T-helper 17 cell (primary cell): ENCODE measurements at regions not wholly inside any gene's neighbourhood (a gene's known extent, or its start where the extent isn't known, plus 50 kb on each side); places are given as distances from the start of the nearest gene placed in this dataset.

Experiments
- ATAC-seq: fragments of 150-1000 bp; cut with Tn5 transposase; 2 replicates; pipeline ENCODE4 v1.10.0; 2021; ENCODE audit warnings: mild to moderate bottlenecking, moderate library complexity
- DNase-seq, 3 donors: peaks; one replicate each; pipeline versions ENCODE4 v3.0.0 to v3.0.0-alpha.2; 2020 to 2021
- H3K9me3 ChIP-seq: one replicate; pipeline ENCODE4 v1.7.0; 2013; ENCODE audit warnings: low read length, mild to moderate bottlenecking; ENCODE audit not compliant: control insufficient read depth, poor library complexity, severe bottlenecking
- H3K27ac Mint-ChIP-seq: one replicate; pipeline ENCODE4 v1.8.0; 2022; ENCODE audit warnings: mild to moderate bottlenecking, moderate library complexity, mixed read lengths
- H3K27me3 Mint-ChIP-seq: one replicate; pipeline ENCODE4 v1.8.0; 2022; ENCODE audit warnings: mixed read lengths
- H3K36me3 Mint-ChIP-seq: one replicate; pipeline ENCODE4 v1.8.0; 2022; ENCODE audit warnings: low read depth, mixed read lengths
- H3K4me1 Mint-ChIP-seq: one replicate; pipeline ENCODE4 v1.8.0; 2022; ENCODE audit warnings: mild to moderate bottlenecking, mixed read lengths
- H3K4me3 Mint-ChIP-seq: one replicate; pipeline ENCODE4 v1.8.0; 2022; ENCODE audit warnings: mild to moderate bottlenecking, moderate library complexity, mixed read lengths

GRCh38 chr11:45366619-45367190 is 80.6 kb upstream of the SYT13 start:
- Mint-ChIP-seq H3K36me3 (peaks cover 2% of the 10 kb centered on the region), H3K27ac (no peak overlapping the region), H3K4me3 (no peak overlapping the region), H3K4me1 (peaks cover 6% of the 10 kb centered on the region), H3K27me3 (peaks cover 59% of the 10 kb centered on the region)
- ATAC-seq (no peak), DNase-seq (no peak)
- no peaks in the 10 kb centered on the region for H3K9me3 ChIP-seq

GRCh38 chr11:45365961-45366618 is 79.9 kb upstream of the SYT13 start:
- no peak for DNase-seq
- Mint-ChIP-seq H3K4me1 (peaks cover 4% of the 10 kb centered on the region), H3K4me3 (no peak overlapping the region), H3K27me3 (peaks cover 59% of the 10 kb centered on the region), H3K36me3 (peaks cover 2% of the 10 kb centered on the region), H3K27ac (no peak overlapping the region)
- H3K9me3 ChIP-seq: no peaks in the 10 kb centered on the region
- ATAC-seq: no peak

- Mint-ChIP-seq H3K27me3 (peaks cover 39% of the 10 kb centered on the region), H3K27ac (no peak overlapping the region), H3K36me3 (peaks cover 5% of the 10 kb centered on the region), H3K4me3 (no peak overlapping the region), H3K4me1 (peaks cover 7% of the 10 kb centered on the region)
- DNase-seq: no peak
- ATAC-seq: no peak
- no peaks in the 10 kb centered on the region for H3K9me3 ChIP-seq
Observed at GRCh38 chr11:45362636-45363035, 76.5 kb upstream of the SYT13 start.

GRCh38 chr11:45361551-45361950 is 75.4 kb upstream of the SYT13 start:
- H3K9me3 ChIP-seq: no peaks in the 10 kb centered on the region
- peaks cover 29% of the 10 kb centered on the region for H3K27me3 Mint-ChIP-seq
- H3K4me1 Mint-ChIP-seq: peaks cover 14% of the 10 kb centered on the region
- no peak overlapping the region for H3K27ac Mint-ChIP-seq
- peaks cover 6% of the 10 kb centered on the region for H3K36me3 Mint-ChIP-seq
- ATAC-seq: no peak
- no peak overlapping the region for H3K4me3 Mint-ChIP-seq
- no peak for DNase-seq

- H3K4me1 Mint-ChIP-seq: peaks cover 26% of the 10 kb centered on the region
- peaks cover 6% of the 10 kb centered on the region for H3K36me3 Mint-ChIP-seq
- DNase-seq: no peak
Observed at GRCh38 chr11:45355706-45356041, 69.5 kb upstream of the SYT13 start.

GRCh38 chr11:45354976-45355705 is 69.0 kb upstream of the SYT13 start:
- H3K27ac Mint-ChIP-seq: peak overlapping the region; percentile 91
- peak; percentile 96 for ATAC-seq
- H3K9me3 ChIP-seq: no peaks in the 10 kb centered on the region
- peaks cover 6% of the 10 kb centered on the region for H3K36me3 Mint-ChIP-seq
- no peaks in the 10 kb centered on the region for H3K27me3 Mint-ChIP-seq
- peaks cover 26% of the 10 kb centered on the region for H3K4me1 Mint-ChIP-seq
- DNase-seq: peak; percentile 68 to 81 (median 75)
- H3K4me3 Mint-ChIP-seq: peak overlapping the region; percentile 80

More at GRCh38 chr11:45355706-45356041, 69.5 kb upstream of the SYT13 start:
- no peaks in the 10 kb centered on the region for H3K9me3 ChIP-seq
- ATAC-seq: no peak
- H3K4me3 Mint-ChIP-seq: peak overlapping the region; percentile 80
- peak overlapping the region; percentile 91 for H3K27ac Mint-ChIP-seq
- no peaks in the 10 kb centered on the region for H3K27me3 Mint-ChIP-seq

- Mint-ChIP-seq H3K36me3 (peaks cover 4% of the 10 kb centered on the region), H3K27ac (no peak overlapping the region), H3K4me1 (peaks cover 2% of the 10 kb centered on the region), H3K4me3 (no peak overlapping the region), H3K27me3 (peaks cover 15% of the 10 kb centered on the region)
- H3K9me3 ChIP-seq: no peaks in the 10 kb centered on the region
- no peak for DNase-seq
- ATAC-seq: no peak
Observed at GRCh38 chr11:45348729-45349128, 62.6 kb upstream of the SYT13 start.

- no peaks in the 10 kb centered on the region for H3K4me1 Mint-ChIP-seq
Observed at GRCh38 chr11:45347348-45348082, 61.4 kb upstream of the SYT13 start.

GRCh38 chr11:45345491-45345890 is 59.4 kb upstream of the SYT13 start:
- no peak for ATAC-seq
- H3K36me3 Mint-ChIP-seq: peaks cover 2% of the 10 kb centered on the region
- peaks cover 29% of the 10 kb centered on the region for H3K27me3 Mint-ChIP-seq
- peaks cover 3% of the 10 kb centered on the region for H3K4me1 Mint-ChIP-seq
- no peaks in the 10 kb centered on the region for H3K9me3 ChIP-seq
- DNase-seq: no peak
- no peak overlapping the region for H3K27ac Mint-ChIP-seq
- H3K4me3 Mint-ChIP-seq: no peak overlapping the region

More at GRCh38 chr11:45347348-45348082, 61.4 kb upstream of the SYT13 start:
- Mint-ChIP-seq H3K27me3 (peaks cover 22% of the 10 kb centered on the region), H3K36me3 (peaks cover 2% of the 10 kb centered on the region), H3K27ac (no peak overlapping the region), H3K4me3 (no peak overlapping the region)
- no peaks in the 10 kb centered on the region for H3K9me3 ChIP-seq
- DNase-seq (no peak), ATAC-seq (no peak)

GRCh38 chr11:45344028-45344427 is 57.9 kb upstream of the SYT13 start:
- no peak for DNase-seq
- Mint-ChIP-seq H3K27ac (no peak overlapping the region), H3K4me1 (peaks cover 13% of the 10 kb centered on the region), H3K27me3 (peaks cover 36% of the 10 kb centered on the region), H3K36me3 (peaks cover 3% of the 10 kb centered on the region), H3K4me3 (no peak overlapping the region)
- H3K9me3 ChIP-seq: no peaks in the 10 kb centered on the region
- no peak for ATAC-seq

- Mint-ChIP-seq H3K27me3 (peaks cover 36% of the 10 kb centered on the region), H3K36me3 (peaks cover 3% of the 10 kb centered on the region), H3K4me3 (no peak overlapping the region), H3K4me1 (peaks cover 13% of the 10 kb centered on the region), H3K27ac (no peak overlapping the region)
- ATAC-seq (no peak), DNase-seq (no peak)
- H3K9me3 ChIP-seq: no peaks in the 10 kb centered on the region
Observed at GRCh38 chr11:45343444-45343843, 57.3 kb upstream of the SYT13 start.

- Mint-ChIP-seq H3K27ac (no peak overlapping the region), H3K4me3 (no peak overlapping the region), H3K36me3 (peaks cover 3% of the 10 kb centered on the region), H3K27me3 (peaks cover 42% of the 10 kb centered on the region), H3K4me1 (peaks cover 13% of the 10 kb centered on the region)
- DNase-seq (no peak), ATAC-seq (no peak)
- H3K9me3 ChIP-seq: no peaks in the 10 kb centered on the region
Observed at GRCh38 chr11:45341372-45341771, 55.2 kb upstream of the SYT13 start.
